Thyroid gland (tissue), 4 donors: ENCODE measurements at regions not wholly inside any gene's neighbourhood (a gene's known extent, or its start where the extent isn't known, plus 50 kb on each side); places are given as distances from the start of the nearest gene placed in this dataset.

Experiments
- DNase-seq, 2 donors: peaks; one replicate each; pipeline ENCODE4 v3.0.0-alpha.2; 2019
- H3K27ac ChIP-seq, 3 donors: fragments of 200-600 bp; sonication (generic); 1 replicate in 2 of 3; 2 replicates in 1 of 3; pipeline ENCODE4 v1.5.1; 2016 to 2019; ENCODE audit warnings: mild to moderate bottlenecking in 1 of 3, moderate library complexity in 1 of 3
- H3K27me3 ChIP-seq: fragments of 200-600 bp; sonication (generic); one replicate; pipeline ENCODE4 v1.5.1; 2019
- H3K36me3 ChIP-seq, 2 donors: fragments of 200-600 bp; sonication (generic); one replicate each; pipeline ENCODE4 v1.5.1; 2016 to 2019
- H3K4me1 ChIP-seq, 2 donors: fragments of 200-600 bp; sonication (generic); one replicate each; pipeline ENCODE4 v1.5.1; 2017 to 2019
- H3K4me3 ChIP-seq, 3 donors: fragments of 200-600 bp; sonication (generic); replicated peaks in 1 of 3; 1 replicate in 2 of 3; 2 replicates in 1 of 3; pipeline ENCODE4 v1.5.1; 2016; ENCODE audit warnings: mild to moderate bottlenecking in 1 of 3
- H3K9me3 ChIP-seq: fragments of 200-600 bp; sonication (generic); one replicate; pipeline ENCODE4 v1.5.1; 2017
- CTCF ChIP-seq, 6 experiments: fragments of 200-600 bp in 3 of 6; fragments of 450-650 bp in 3 of 6; sonication (generic) in 3 of 6; IDR thresholded peaks; one replicate each; pipeline ENCODE4 v1.5.1; 2016 to 2019; ENCODE audit warnings: antibody characterized with exemption in 6 of 6, mild to moderate bottlenecking in 2 of 6, inconsistent platforms in 1 of 6, moderate library complexity in 1 of 6
- POLR2A ChIP-seq, 2 donors: fragments of 450-650 bp; IDR thresholded peaks; one replicate each; pipeline ENCODE4 v1.6.1; 2017; ENCODE audit warnings: antibody characterized with exemption in 2 of 2, mild to moderate bottlenecking in 2 of 2, moderate library complexity in 1 of 2
- WGBS, 2 donors: methylation state at CpG; one replicate each; pipeline ENCODE4 v1.1.5; 2017; 5-methylcytosine and 5-hydroxymethylcytosine counted together
- intact Hi-C: fragments of 100-400 bp; cut with DNase I; formaldehyde crosslinking; loops from one replicate; pipeline ENCODE4 v1.15.1; 2023

DNA sequence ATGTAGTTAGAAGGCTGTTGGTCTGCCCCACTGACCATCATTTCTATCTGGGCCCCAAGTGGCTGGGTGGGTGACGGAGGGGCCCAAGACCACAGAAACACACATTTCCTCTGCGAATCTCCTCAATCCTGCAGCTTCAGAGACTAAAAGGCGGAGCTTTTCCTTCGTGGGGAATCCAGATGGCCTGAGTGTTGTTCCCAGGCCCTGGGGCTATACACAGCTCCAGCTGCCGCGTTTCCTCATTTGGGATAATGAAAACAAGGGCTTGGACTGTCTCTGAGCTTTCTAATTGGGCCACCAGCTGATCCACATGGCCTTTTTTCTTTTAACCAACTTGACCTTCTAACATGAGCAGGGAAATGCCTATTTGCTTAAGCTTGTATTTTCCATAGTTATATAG is 339.9 kb downstream of the CXCL12 start:
- Histone ChIP-seq H3K4me3 (no peak overlapping the region), H3K4me1 (peaks cover 7 to 12% of the 10 kb centered on the region in 2 donors), H3K9me3 (no peaks in the 10 kb centered on the region), H3K27ac (no peak overlapping the region), H3K36me3 (no peaks in the 10 kb centered on the region), H3K27me3 (no peaks in the 10 kb centered on the region)
- 77 to 82% methylated on average over 6 of the region's 6 CpGs for WGBS, 2 donors
- DNase-seq = no peak
- TF ChIP-seq POLR2A (IDR thresholded peaks at IDR 0.05) (no peak), CTCF (IDR thresholded peaks at IDR 0.05) (no peak)
- intact Hi-C loops = no loop called here

DNA sequence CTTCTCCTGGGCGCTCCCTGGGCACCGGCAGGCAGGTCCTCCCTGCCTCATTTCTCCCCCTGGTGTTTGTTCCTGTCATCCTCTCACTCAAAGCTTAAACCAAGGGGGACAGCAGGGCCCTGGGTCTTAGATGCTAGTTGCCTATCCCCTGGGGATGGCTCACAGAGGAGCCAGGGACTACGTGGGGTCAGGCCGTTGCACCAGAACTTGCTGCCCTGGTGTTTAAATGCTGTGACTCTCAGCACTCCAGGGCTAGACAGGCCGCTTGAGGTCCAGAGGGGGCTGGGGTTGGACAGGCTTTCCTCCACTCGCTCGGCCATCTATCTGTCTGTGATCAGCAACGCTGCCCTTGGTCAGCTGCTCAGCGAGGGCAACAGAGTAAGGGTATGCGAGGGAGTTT is 340.3 kb downstream of the CXCL12 start:
- Histone ChIP-seq H3K27me3 (no peaks in the 10 kb centered on the region), H3K36me3 (no peaks in the 10 kb centered on the region), H3K27ac (no peak overlapping the region), H3K9me3 (no peaks in the 10 kb centered on the region), H3K4me1 (peaks cover 7 to 17% of the 10 kb centered on the region in 2 donors), H3K4me3 (no peak overlapping the region)
- 85 to 88% methylated on average over 9 to 10 of the region's 10 CpGs for WGBS, 2 donors
- TF ChIP-seq POLR2A (IDR thresholded peaks at IDR 0.05) (no peak), CTCF (IDR thresholded peaks at IDR 0.05) (no peak)
- intact Hi-C loops = no loop called here
- DNase-seq = no peak

DNA sequence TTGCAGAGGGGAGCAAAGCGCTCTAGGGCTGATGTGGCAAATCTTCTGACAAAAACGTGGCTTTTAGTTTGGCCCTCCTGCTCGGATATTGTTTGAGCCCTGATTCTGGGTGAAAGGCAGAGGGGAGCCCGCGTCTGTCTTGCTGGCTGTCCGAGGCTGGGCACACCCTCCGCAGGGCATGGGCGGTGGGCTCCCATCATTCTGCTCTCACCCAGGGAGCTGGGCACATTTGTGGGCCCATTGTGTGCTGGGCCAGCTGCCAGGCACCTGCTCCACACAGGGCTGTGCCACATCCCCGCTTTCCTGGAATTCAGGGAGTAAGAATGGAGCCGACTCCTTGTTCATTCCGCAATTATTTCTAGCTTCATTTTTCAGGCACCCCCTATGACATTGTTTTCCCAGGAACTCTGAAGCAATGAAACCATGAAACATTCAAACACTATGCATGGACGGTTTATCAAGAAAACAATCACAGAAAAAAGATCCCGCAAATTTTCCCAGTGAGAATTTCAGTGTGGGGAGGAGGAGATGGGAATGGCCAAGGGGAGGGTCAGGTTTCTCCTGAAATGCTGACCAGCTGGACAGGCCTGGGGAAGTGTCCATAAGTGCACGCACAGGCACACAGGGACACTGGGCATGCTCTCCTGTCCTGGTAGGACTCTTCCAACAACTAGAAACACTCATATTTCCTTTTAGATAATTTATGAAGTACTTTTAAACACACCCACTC is 341.1 kb downstream of the CXCL12 start:
- H3K36me3 ChIP-seq = no peaks in the 10 kb centered on the region
- no peaks in the 10 kb centered on the region for H3K27me3 ChIP-seq
- WGBS, 2 donors = 76 to 90% methylated on average over 6 to 14 of the region's 14 CpGs
- no peak overlapping the region for H3K27ac ChIP-seq
- H3K4me3 ChIP-seq = no peak overlapping the region
- H3K9me3 ChIP-seq = no peaks in the 10 kb centered on the region
- no peak for TF ChIP-seq CTCF (IDR thresholded peaks at IDR 0.05)
- no peak for TF ChIP-seq POLR2A (IDR thresholded peaks at IDR 0.05)
- intact Hi-C loops = no loop called here
- peaks cover 7 to 19% of the 10 kb centered on the region in 2 donors for H3K4me1 ChIP-seq
- DNase-seq = no peak

DNA sequence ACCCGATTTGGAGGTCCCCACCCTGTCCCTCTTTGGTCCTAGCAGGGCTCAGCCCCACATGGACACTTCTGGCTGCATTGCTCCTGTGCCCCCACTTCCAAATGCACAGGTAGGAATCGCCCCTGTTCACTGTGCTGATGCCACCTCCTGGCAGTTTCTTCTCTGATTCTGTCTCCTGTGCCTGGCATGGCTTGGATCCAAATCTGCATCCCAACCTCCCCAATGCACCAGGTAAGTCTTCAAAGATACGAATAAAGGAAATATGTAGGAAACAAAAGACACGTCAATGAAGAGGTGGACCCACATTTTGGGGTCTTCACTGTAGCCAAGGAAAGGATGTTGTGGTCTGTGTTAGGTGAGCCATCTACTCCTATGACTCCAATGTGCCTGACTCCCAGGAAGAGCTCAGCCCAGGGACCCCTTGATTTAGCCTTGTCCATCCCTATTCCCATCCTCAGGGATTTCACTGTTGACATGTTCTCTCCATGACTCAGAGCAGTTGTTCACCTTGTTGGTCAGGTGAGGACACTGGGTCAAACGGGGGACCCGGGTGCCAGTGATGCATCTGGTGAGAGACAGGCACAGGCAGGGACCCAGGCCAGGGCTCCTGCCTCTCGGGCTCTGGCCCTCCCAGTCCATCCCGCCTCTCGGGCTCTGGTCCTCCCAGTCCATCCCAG is 341.8 kb downstream of the CXCL12 start:
- no peaks in the 10 kb centered on the region for H3K36me3 ChIP-seq
- WGBS, 2 donors = 75 to 84% methylated on average over 9 of the region's 9 CpGs
- no peaks in the 10 kb centered on the region for H3K27me3 ChIP-seq
- TF ChIP-seq POLR2A (IDR thresholded peaks at IDR 0.05) (no peak), CTCF (IDR thresholded peaks at IDR 0.05) (no peak)
- H3K9me3 ChIP-seq = no peaks in the 10 kb centered on the region
- no peak overlapping the region for H3K27ac ChIP-seq
- DNase-seq = no peak
- intact Hi-C loops = no loop called here
- no peak overlapping the region for H3K4me3 ChIP-seq
- H3K4me1 ChIP-seq = peaks cover 7 to 19% of the 10 kb centered on the region in 2 donors

GRCh38 chr10:44042075-44042770 is 342.7 kb downstream of the CXCL12 start:
- no peaks in the 10 kb centered on the region for H3K9me3 ChIP-seq
- TF ChIP-seq CTCF (IDR thresholded peaks at IDR 0.05) = no peak
- TF ChIP-seq POLR2A (IDR thresholded peaks at IDR 0.05) = no peak
- no peak for DNase-seq
- no peak overlapping the region for H3K27ac ChIP-seq
- 96 to 100% methylated on average over 2 of the region's 2 CpGs for whole genome bisulfite sequencing, 2 donors
- H3K4me1 ChIP-seq = peaks cover 7 to 19% of the 10 kb centered on the region in 2 donors
- intact Hi-C loops = no loop called here
- H3K36me3 ChIP-seq = no peaks in the 10 kb centered on the region
- H3K27me3 ChIP-seq = no peaks in the 10 kb centered on the region
- H3K4me3 ChIP-seq = no peak overlapping the region
